SU-DHL-6 (cell line): ENCODE measurements at regions not wholly inside any gene's neighbourhood (a gene's known extent, or its start where the extent isn't known, plus 50 kb on each side); places are given as distances from the start of the nearest gene placed in this dataset.
A peak's percentile ranks its signal among the peaks of the same experiment; 100 is the strongest.

ENCODE experiments used
- H2AFZ ChIP-seq: fragments of 200-600 bp; sonication (generic); 2 replicates; pipeline ENCODE4 v1.6.1; 2014; ENCODE audit warnings: low read depth, mild to moderate bottlenecking, moderate library complexity, mixed read lengths, antibody characterized with exemption, low read length; ENCODE audit not compliant: severe bottlenecking
- H3F3A ChIP-seq: fragments of 200-600 bp; shearing (Covaris generic); 2 replicates; pipeline ENCODE4 v1.6.0; 2016; ENCODE audit warnings: antibody characterized with exemption, mild to moderate bottlenecking; ENCODE audit not compliant: insufficient read depth
- H3K27ac ChIP-seq: fragments of 200-600 bp; sonication (generic); 2 replicates; pipeline ENCODE4 v1.5.1; 2016; ENCODE audit warnings: low read depth, mild to moderate bottlenecking, low read length, moderate library complexity, mixed read lengths
- H3K27me3 ChIP-seq: fragments of 200-600 bp; sonication (generic), shearing (Covaris generic); 2 replicates; pipeline ENCODE4 v1.6.0; 2014; ENCODE audit warnings: mild to moderate bottlenecking, low read length
- H3K36me3 ChIP-seq: fragments of 200-600 bp; sonication (generic); 2 replicates; pipeline ENCODE4 v1.6.1; 2014; ENCODE audit warnings: mild to moderate bottlenecking, low read length, mixed read lengths
- H3K4me2 ChIP-seq: fragments of 300-600, 200-600 bp; shearing (Covaris generic), sonication (generic); 2 replicates; pipeline ENCODE4 v1.6.0; 2014; ENCODE audit warnings: low read length, low read depth, mild to moderate bottlenecking; ENCODE audit not compliant: poor library complexity, severe bottlenecking
- H3K4me3 ChIP-seq: fragments of 200-600 bp; sonication (generic); 2 replicates; pipeline ENCODE4 v1.5.1; 2014; ENCODE audit warnings: antibody characterized with exemption, low read length, mild to moderate bottlenecking, mixed read lengths; ENCODE audit not compliant: insufficient read depth, poor library complexity, severe bottlenecking
- H3K79me2 ChIP-seq: fragments of 200-600 bp; sonication (generic); 2 replicates; pipeline ENCODE4 v1.6.1; 2014; ENCODE audit warnings: mild to moderate bottlenecking, low read length, moderate library complexity; ENCODE audit not compliant: insufficient read depth
- H3K9ac ChIP-seq: fragments of 200-600 bp; sonication (generic); 2 replicates; pipeline ENCODE4 v1.7.0; 2014; ENCODE audit warnings: mild to moderate bottlenecking, low read length
- H3K9me2 ChIP-seq: fragments of 200-600 bp; sonication (generic); replicated peaks from 2 replicates; pipeline ENCODE4 v1.6.1; 2014; ENCODE audit warnings: low read length; ENCODE audit not compliant: insufficient read depth
- H3K9me3 ChIP-seq: fragments of 200-600 bp; sonication (generic); 2 replicates; pipeline ENCODE4 v1.6.1; 2014; ENCODE audit warnings: low read length, mixed read lengths; ENCODE audit not compliant: insufficient read depth
- H4K20me1 ChIP-seq: fragments of 200-600 bp; sonication (generic); 2 replicates; pipeline ENCODE4 v1.6.1; 2014; ENCODE audit warnings: low read depth, mild to moderate bottlenecking, antibody characterized with exemption, low read length, moderate library complexity, mixed read lengths
- CTCF ChIP-seq: fragments of 200-600 bp; sonication (generic); IDR thresholded peaks from one replicate; pipeline ENCODE4 v1.5.1; 2017; ENCODE audit warnings: antibody characterized with exemption, mild to moderate bottlenecking, low read length, moderate library complexity; ENCODE audit not compliant: insufficient read depth, poor library complexity, severe bottlenecking
- EZH2phosphoT487 ChIP-seq: fragments of 200-600 bp; sonication (generic), shearing (Covaris generic); conservative IDR thresholded peaks from 2 replicates; pipeline ENCODE4 v1.6.1; 2018; ENCODE audit warnings: mild to moderate bottlenecking, antibody characterized with exemption, low read length, moderate library complexity, mixed read lengths

- no peaks in the 10 kb centered on the region for H3K27me3 ChIP-seq
- no peak overlapping the region for H3K27ac ChIP-seq
- H3F3A ChIP-seq = no peaks in the 10 kb centered on the region
- no peaks in the 10 kb centered on the region for H3K9me2 ChIP-seq
- H3K79me2 ChIP-seq = no peaks in the 10 kb centered on the region
- no peak overlapping the region for H3K9ac ChIP-seq
- peak overlapping the region; percentile 28 for H2AFZ ChIP-seq
- no peak for TF ChIP-seq EZH2phosphoT487
- no peak for TF ChIP-seq CTCF
- H3K9me3 ChIP-seq = no peaks in the 10 kb centered on the region
- H3K4me3 ChIP-seq = no peak overlapping the region
- no peaks in the 10 kb centered on the region for H3K36me3 ChIP-seq
- H4K20me1 ChIP-seq = no peaks in the 10 kb centered on the region
- no peak overlapping the region for H3K4me2 ChIP-seq
These were observed 412.7 kb downstream of the CDH10 start for GRCh38 chr5:24232041-24232440.

GRCh38 chr5:24232929-24233498 is 411.8 kb downstream of the CDH10 start:
- no peaks in the 10 kb centered on the region for H3K79me2 ChIP-seq
- TF ChIP-seq CTCF = peak; percentile 41
- TF ChIP-seq EZH2phosphoT487 = no peak
- H3K4me2 ChIP-seq = peak overlapping the region; percentile 15
- H3K27ac ChIP-seq = no peak overlapping the region
- H2AFZ ChIP-seq = peak overlapping the region; percentile 11
- no peak overlapping the region for H3K4me3 ChIP-seq
- H3F3A ChIP-seq = no peaks in the 10 kb centered on the region
- H3K9ac ChIP-seq = no peak overlapping the region
- no peaks in the 10 kb centered on the region for H3K9me3 ChIP-seq
- no peaks in the 10 kb centered on the region for H3K9me2 ChIP-seq
- H4K20me1 ChIP-seq = no peaks in the 10 kb centered on the region
- no peaks in the 10 kb centered on the region for H3K36me3 ChIP-seq
- H3K27me3 ChIP-seq = no peaks in the 10 kb centered on the region

- Histone ChIP-seq H3F3A (no peaks in the 10 kb centered on the region), H2AFZ (no peak overlapping the region), H3K4me2 (no peak overlapping the region), H3K27ac (no peak overlapping the region), H3K27me3 (no peaks in the 10 kb centered on the region), H3K9me2 (no peaks in the 10 kb centered on the region), H3K9me3 (no peaks in the 10 kb centered on the region), H3K79me2 (no peaks in the 10 kb centered on the region), H3K9ac (no peak overlapping the region), H3K36me3 (no peaks in the 10 kb centered on the region), H4K20me1 (no peaks in the 10 kb centered on the region), H3K4me3 (no peak overlapping the region)
- TF ChIP-seq CTCF (no peak), EZH2phosphoT487 (no peak)
These were observed 408.8 kb downstream of the CDH10 start for GRCh38 chr5:24235946-24236345.
